HuH-7.5 (cell line): ENCODE measurements at regions not wholly inside any gene's neighbourhood (a gene's known extent, or its start where the extent isn't known, plus 50 kb on each side); places are given as distances from the start of the nearest gene placed in this dataset.

Experiments used
- DNase-seq: peaks from one replicate; pipeline ENCODE4 v3.0.0; 2011; ENCODE audit warnings: low spot score

DNA sequence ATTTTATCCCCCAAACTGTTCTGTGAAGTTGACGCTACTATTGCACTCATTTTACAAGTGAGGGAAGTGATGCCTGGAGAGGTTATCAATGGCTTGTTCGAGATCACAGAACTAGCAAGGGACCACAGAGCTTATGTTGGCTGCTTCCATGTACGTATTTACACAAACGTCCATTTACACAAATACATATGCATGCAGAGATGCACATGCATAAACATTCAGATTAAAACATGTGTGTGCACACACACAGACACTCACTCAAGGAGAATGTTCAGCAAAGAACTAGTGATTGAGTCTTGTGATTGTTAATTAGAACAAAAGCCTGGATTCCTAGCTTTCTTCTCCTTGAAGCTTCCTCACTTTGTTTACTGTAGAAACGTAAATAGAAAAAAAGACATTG is 321.5 kb upstream of the CHD6 start:
- DNase-seq, result no peak

DNA sequence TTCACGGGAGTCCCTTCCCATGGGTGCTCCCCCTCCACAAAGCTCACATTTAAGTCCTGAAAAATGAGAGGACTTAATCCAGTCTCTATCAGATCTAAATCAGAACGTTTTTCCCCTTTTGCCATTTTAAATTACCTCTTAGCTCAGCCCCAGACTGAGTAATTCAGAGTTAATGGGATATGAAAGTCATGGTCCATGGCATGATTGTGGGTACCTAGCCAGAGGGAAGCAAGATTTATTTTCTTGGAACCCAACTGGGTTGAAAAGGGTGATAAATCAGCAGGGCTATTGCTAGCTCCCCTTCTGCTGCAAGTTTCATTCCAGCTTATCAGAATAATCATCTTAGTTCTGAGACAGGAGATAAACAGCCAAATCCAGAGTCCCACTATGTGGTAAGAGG is 320.2 kb upstream of the CHD6 start:
- DNase-seq, result no peak

DNA sequence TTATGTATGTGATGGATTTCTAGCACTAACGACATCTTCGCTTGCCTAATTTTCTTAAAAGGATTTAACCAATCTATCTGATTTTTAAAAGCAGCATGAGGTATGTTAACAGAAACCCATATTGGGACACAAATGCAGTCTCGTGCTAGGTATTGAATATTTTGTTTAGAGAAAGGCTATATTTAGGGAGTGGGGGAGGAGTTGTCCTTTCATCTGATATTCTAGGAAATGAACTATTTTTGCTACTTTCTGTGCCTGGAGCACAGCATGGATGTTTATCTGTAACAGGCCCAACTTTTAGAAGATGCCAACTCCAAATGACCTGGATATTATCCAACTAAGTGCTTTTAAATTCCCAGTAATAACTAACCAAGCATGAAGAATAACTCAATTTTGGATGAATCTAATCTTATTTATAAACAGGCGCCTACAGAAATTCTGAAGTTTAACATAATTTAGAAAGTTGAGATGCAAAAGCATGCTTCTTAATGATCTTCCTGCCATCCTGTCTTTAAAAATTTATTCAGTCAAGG is 317.1 kb upstream of the CHD6 start:
- no peak for DNase-seq

DNA sequence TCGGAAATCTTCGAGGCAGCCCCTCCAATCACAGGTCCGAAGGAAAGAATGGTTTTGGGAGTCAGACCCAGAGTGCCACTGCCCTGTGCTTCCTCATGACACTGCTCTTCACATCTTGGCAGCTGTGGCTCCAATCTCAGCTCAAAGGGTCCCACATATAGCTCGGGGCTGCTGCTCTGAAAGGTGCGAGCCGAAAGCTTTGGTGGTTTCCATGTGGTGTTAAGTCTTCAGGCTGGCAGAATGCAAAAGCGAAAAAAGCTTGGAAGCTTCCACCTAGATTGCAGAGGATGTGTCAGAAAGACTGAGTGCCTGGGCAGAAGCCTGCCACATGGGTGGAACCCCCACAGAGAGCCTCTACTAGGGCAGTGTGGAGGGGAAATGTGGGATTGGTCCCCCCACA is 314.3 kb upstream of the CHD6 start:
- no peak for DNase-seq

GRCh38 chr20:41927655-41928054 is 309.5 kb upstream of the CHD6 start:
- no peak for DNase-seq

- DNase-seq, result no peak
Measured at GRCh38 chr20:41927189-41927588, 309.0 kb upstream of the CHD6 start.

DNA sequence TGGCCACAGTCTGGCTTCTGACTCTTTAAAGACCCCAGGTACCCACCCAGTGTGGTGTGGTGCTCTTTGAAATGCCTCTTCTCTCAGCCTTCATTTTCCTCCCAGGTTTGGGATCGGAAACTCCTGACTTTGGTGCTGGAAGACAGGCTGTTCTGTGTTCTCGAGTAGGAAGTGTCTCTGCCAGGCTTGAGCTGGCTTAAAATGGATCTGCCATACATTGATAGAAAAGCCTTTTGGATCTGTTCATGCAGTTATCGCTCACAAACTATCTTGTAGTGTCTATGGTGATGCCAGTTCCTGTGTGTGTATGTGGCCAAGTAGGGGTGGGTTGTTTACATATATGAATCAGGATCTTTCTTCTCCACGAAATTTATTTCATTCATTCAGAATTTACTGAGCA is 307.3 kb upstream of the CHD6 start:
- no peak for DNase-seq

DNA sequence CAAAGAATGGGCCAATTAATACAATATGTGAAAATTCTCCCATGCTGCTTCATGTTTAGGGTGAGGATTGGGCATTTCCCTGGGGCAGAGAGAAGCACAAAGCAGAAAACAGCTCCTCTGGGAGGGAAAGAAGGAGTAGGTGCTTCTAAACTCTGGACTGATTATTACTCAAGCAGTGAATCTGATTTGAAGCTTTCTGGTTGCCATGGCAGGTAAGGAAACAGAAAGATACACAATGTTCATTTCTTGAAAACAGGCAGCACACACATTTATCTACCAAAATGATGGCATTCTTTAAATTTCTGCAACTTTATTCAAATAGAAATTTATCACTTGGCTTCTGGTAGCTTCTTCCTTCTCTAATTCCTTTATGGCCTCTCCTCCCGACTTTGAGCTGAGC is 305.4 kb upstream of the CHD6 start:
- DNase-seq, result no peak

GRCh38 chr20:41913146-41913545 is 295.0 kb upstream of the CHD6 start:
- DNase-seq, result no peak

GRCh38 chr20:41910558-41910957 is 292.4 kb upstream of the CHD6 start:
- no peak for DNase-seq

DNA sequence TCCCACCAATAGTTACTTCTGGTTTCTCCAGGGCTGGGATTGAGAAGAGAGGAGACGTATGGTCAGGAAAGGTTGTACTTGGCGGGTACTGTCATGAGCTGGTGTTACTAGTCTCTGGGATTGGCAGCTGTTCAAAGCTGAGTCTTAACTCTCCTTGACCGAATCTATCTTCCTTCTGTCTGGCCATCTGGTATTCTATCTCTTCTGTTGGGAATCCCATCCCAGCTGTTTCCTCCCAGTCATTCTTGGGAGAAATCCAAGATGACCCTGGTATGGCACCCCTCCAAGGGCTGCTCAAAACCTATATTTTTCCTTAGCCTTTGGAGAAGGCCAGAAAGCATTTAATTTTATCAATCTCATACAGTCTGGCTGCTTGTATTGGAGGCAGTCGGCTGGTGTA is 287.0 kb upstream of the CHD6 start:
- no peak for DNase-seq

DNA sequence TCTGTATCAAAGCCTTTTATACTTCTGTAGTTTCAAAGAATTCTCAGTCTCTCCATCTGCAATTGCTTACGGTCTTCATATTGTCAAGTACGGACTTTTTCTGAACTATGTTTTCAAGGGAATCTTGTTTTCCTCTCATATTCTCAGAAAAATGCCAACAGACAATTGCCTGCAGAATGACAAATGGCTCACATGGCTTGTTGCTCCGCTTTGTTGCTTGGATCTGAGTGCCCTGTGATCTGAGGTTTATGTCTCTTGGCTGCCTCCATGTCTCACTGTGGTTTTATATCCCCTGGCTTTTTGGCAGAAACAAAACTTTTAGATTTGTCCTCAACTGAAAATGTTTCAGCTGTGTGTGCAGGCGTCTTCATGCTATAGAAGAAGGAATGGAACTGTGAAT is 285.4 kb upstream of the CHD6 start:
- no peak for DNase-seq

- no peak for DNase-seq
Measured at GRCh38 chr20:41902346-41902745, 284.2 kb upstream of the CHD6 start.

DNA sequence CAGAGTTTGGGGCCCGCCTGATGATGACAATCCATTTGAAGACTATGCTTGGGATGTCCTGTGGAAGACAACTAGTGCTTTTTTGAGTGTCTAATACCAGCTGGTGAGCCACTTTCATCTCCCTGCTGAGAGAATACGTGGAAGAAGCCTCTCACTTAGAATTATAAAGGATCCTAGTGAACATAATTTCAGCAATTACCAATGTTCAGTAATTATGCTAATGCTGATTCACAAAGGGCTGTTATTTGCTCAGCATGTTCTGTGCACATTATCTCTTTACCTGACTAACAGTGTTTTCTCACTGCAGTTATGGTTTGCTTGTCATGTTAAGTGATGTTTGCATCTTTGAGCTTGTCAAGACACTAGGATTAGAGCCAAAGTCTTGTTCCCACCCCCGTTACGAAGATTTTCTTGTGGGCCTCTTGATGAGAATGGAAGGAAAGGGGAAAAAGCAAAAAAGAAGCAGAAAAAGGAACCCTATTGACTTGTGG is 282.1 kb upstream of the CHD6 start:
- no peak for DNase-seq

GRCh38 chr20:41897708-41898107 is 279.5 kb upstream of the CHD6 start:
- no peak for DNase-seq

DNA sequence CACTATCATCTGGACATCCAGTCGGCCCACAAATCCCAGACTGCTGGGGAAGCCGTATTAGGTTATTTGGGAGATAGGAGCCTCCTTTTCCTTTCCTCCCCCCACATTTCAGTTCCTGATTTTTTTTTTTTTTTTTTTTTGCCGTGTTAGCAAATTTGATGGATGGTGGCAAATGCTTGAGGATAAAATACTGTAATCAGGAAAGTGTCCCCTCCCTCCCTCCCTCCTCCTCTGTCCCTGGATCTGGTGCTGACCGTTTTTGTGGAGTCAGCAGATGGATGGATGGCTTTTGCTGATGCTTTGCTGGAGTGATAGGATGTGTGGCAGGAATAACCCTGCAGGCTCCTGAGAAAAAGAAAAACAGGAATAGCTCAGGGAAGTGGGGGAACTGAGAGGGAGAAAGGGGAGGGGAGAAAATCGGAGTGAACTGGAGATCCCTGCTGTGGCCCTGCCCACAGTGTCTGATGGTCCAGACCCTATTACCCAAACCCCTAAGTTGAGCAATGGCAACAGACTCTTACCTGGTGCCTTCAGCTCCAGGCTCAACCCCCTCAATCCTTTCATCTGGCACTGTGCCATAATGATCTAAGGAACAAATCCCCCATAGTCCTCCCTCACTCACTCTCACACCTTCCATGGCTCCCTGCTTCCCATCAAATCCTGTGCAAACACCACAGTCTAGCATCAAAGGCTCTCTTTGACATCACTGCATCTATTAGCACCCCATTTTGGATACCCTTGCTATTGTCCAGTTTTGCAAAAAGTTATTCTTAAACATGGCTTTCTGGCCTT is 277.3 kb upstream of the CHD6 start:
- no peak for DNase-seq

DNA sequence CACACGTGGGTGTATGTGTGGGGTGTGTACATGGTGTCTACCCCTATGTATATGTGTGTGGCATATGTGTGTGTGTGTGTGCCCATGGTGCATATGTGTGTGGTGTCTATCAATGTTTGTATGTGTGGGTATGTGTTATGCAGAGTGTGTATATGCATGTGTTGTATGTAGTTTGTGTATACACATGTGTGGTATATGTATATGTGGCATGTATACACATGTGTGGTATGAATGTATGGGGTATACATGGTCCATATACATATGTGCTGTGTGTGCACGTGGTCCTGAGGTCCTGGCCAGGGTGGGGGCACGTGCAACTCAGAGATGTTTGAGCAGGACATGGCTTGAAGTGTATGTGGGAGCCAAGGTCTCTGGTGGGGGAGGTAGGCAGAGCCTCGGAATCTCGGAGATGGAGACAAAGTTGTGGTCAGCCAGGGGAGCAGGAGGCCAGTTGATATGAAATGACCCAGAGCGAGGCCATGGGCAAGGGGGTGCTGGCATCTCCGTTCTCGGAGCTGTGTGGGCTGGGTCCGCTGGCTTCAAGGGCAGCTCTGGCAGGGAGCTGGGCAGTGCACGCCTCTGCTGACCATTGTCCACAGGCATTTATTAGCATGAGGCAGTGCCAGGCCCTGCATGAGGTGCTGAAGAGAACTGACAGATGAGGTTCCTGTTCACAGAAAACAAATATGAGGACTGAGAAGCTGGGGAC is 276.2 kb upstream of the CHD6 start:
- DNase-seq, result no peak

DNA sequence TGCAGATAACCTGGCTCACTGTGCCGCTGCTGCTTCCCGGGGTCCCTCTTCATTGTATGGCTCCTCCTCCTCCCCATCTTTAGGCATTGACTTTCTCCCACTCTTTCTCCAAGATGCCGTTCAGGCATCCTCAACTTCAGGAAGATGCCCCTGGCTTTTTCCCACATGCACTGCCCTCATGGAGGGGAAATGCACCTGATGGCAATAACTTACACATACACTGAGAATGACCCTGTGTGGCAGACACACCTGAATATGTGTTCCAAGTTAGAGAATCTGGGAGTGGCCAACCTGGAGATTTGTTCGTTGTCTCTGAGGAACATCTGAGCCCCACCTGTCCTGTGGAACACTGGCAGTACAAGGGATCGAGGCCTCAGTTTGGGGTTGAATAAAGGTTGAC is 273.9 kb upstream of the CHD6 start:
- DNase-seq, result no peak

- no peak for DNase-seq
Measured at GRCh38 chr20:41889844-41890224, 271.7 kb upstream of the CHD6 start.

- no peak for DNase-seq
Measured at GRCh38 chr20:41889126-41889843, 271.1 kb upstream of the CHD6 start.

GRCh38 chr20:41888434-41888833 is 270.3 kb upstream of the CHD6 start:
- DNase-seq, result no peak

DNA sequence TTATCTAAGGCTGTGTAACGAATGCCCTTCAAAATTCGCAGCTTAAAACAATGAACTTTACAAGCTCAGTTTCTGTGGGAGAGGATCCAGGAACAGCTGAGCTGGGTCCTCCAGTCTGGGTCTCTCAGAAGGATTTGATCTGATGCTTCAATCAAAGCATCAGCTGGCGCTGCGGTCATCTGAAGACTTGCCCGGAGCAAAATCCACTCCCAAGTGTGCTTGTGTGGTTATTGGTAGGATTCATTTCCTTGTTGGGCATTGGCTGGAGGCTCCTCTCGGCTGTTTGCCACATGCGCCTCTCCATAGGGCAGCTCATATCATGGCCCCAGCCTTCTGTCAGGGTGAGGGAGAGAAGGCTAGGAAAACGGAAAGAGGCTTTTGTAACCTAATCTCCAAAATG is 269.3 kb upstream of the CHD6 start:
- no peak for DNase-seq
